GM23248 (cell line): ENCODE measurements at regions not wholly inside any gene's neighbourhood (a gene's known extent, or its start where the extent isn't known, plus 50 kb on each side); places are given as distances from the start of the nearest gene placed in this dataset.

Source experiments
- DNase-seq: peaks from one replicate; pipeline ENCODE4 v3.0.0-alpha.2; 2015
- H2AFZ ChIP-seq: fragments of 200-600 bp; sonication (generic); 2 replicates; pipeline ENCODE4 v1.6.1; 2016; ENCODE audit warnings: antibody characterized with exemption
- H3F3A ChIP-seq: fragments of 200-600 bp; sonication (generic); 2 replicates; pipeline ENCODE4 v1.6.1; 2016; ENCODE audit warnings: mild to moderate bottlenecking, antibody characterized with exemption, mixed run types; ENCODE audit not compliant: insufficient read depth
- H3K27ac ChIP-seq: fragments of 200-600 bp; sonication (generic); 2 replicates; pipeline ENCODE4 v1.5.1; 2016; ENCODE audit warnings: mild to moderate bottlenecking
- H3K27me3 ChIP-seq: fragments of 200-600 bp; sonication (generic); replicated peaks from 2 replicates; pipeline ENCODE4 v1.6.1; 2016; ENCODE audit warnings: mild to moderate bottlenecking; ENCODE audit not compliant: insufficient read depth
- H3K36me3 ChIP-seq: fragments of 200-600 bp; sonication (generic); 2 replicates; pipeline ENCODE4 v1.6.1; 2016; ENCODE audit warnings: low read depth, mild to moderate bottlenecking
- H3K4me1 ChIP-seq: fragments of 200-600 bp; sonication (generic); 2 replicates; pipeline ENCODE4 v1.6.1; 2016; ENCODE audit warnings: mild to moderate bottlenecking; ENCODE audit not compliant: insufficient read depth
- H3K4me2 ChIP-seq: fragments of 200-600 bp; sonication (generic); one replicate; pipeline ENCODE4 v1.6.1; 2016; ENCODE audit warnings: mild to moderate bottlenecking; ENCODE audit not compliant: unreplicated experiment
- H3K4me3 ChIP-seq: fragments of 200-600 bp; sonication (generic); 2 replicates; pipeline ENCODE4 v1.5.1; 2016; ENCODE audit warnings: mild to moderate bottlenecking
- H3K79me2 ChIP-seq: fragments of 200-600 bp; sonication (generic); 2 replicates; pipeline ENCODE4 v1.6.1; 2016; ENCODE audit warnings: mild to moderate bottlenecking; ENCODE audit not compliant: insufficient read depth
- H3K9ac ChIP-seq: fragments of 200-600 bp; sonication (generic); 2 replicates; pipeline ENCODE4 v1.6.1; 2016; ENCODE audit warnings: mild to moderate bottlenecking
- H3K9me2 ChIP-seq: fragments of 200-600 bp; sonication (generic); 2 replicates; pipeline ENCODE4 v1.6.1; 2016; ENCODE audit warnings: mixed run types, mild to moderate bottlenecking, moderate library complexity; ENCODE audit not compliant: insufficient read depth
- H3K9me3 ChIP-seq: fragments of 200-600 bp; sonication (generic); one replicate; pipeline ENCODE4 v1.6.1; 2017; ENCODE audit warnings: low read depth
- H4K20me1 ChIP-seq: fragments of 200-600 bp; sonication (generic); 2 replicates; pipeline ENCODE4 v1.6.0; 2016; ENCODE audit not compliant: insufficient read depth
- EZH2 ChIP-seq: fragments of 200-600 bp; sonication (generic); IDR thresholded peaks from 2 replicates; pipeline ENCODE4 v1.6.1; 2018; ENCODE audit warnings: antibody characterized with exemption, mild to moderate bottlenecking; ENCODE audit not compliant: insufficient read depth, poor library complexity, severe bottlenecking
- EZH2phosphoT487 ChIP-seq: fragments of 200-600 bp; sonication (generic); IDR thresholded peaks from 2 replicates; pipeline ENCODE4 v1.6.1; 2018; ENCODE audit warnings: antibody characterized with exemption, moderate library complexity, mild to moderate bottlenecking, low read depth; ENCODE audit not compliant: insufficient read depth
- WGBS, 2 experiments: methylation state at CpG; one replicate each; pipeline ENCODE4 v1.1.6; 2015 to 2017; ENCODE audit warnings: low lambda C conversion rate in 2 of 2, low coverage in 1 of 2; ENCODE audit errors: missing lambda C conversion rate in 2 of 2; 5-methylcytosine and 5-hydroxymethylcytosine counted together
- in situ Hi-C: fragments of 300-500 bp; cut with MboI; formaldehyde crosslinking; loops from 2 replicates; pipeline ENCODE4 v1.15.0; 2020

- DNase-seq: no peak
- Histone ChIP-seq H3K4me3 (no peak overlapping the region), H3K9me2 (no peaks in the 10 kb centered on the region), H3K4me1 (no peaks in the 10 kb centered on the region), H3K9me3 (no peaks in the 10 kb centered on the region), H3F3A (no peaks in the 10 kb centered on the region), H3K27ac (no peak overlapping the region), H3K4me2 (no peak overlapping the region), H3K9ac (no peak overlapping the region), H3K36me3 (no peaks in the 10 kb centered on the region), H4K20me1 (no peaks in the 10 kb centered on the region), H3K27me3 (no peaks in the 10 kb centered on the region), H2AFZ (no peak overlapping the region), H3K79me2 (no peaks in the 10 kb centered on the region)
- TF ChIP-seq EZH2phosphoT487 (no peak), EZH2 (no peak)
- in situ Hi-C loops: no loop called here
- 23 to 44% methylated on average over 1 of the region's 1 CpG for WGBS, 2 experiments
Observed at GRCh38 chr17:53680745-53681144, 142.0 kb upstream of the KIF2B start.

- TF ChIP-seq EZH2phosphoT487 (no peak), EZH2 (no peak)
- in situ Hi-C loops: no loop called here
Observed at GRCh38 chr17:53668854-53669253, 153.9 kb upstream of the KIF2B start.

GRCh38 chr17:53662608-53663007 is 160.1 kb upstream of the KIF2B start:
- no peaks in the 10 kb centered on the region for H3F3A ChIP-seq

More at GRCh38 chr17:53668854-53669253, 153.9 kb upstream of the KIF2B start:
- Histone ChIP-seq H4K20me1 (no peaks in the 10 kb centered on the region), H3K4me3 (no peak overlapping the region), H3K9ac (no peak overlapping the region), H3K79me2 (no peaks in the 10 kb centered on the region), H3K4me1 (no peaks in the 10 kb centered on the region), H3K4me2 (no peak overlapping the region), H3K9me2 (no peaks in the 10 kb centered on the region), H3K36me3 (no peaks in the 10 kb centered on the region), H3K27me3 (no peaks in the 10 kb centered on the region), H3K27ac (no peak overlapping the region), H3F3A (no peaks in the 10 kb centered on the region), H3K9me3 (no peaks in the 10 kb centered on the region), H2AFZ (no peak overlapping the region)
- 0 to 8% methylated on average over 1 of the region's 1 CpG for WGBS, 2 experiments
- DNase-seq: no peak

GRCh38 chr17:53659181-53659580 is 163.5 kb upstream of the KIF2B start:
- H3K4me1 ChIP-seq: no peaks in the 10 kb centered on the region
- H3K27me3 ChIP-seq: no peaks in the 10 kb centered on the region
- H3F3A ChIP-seq: no peaks in the 10 kb centered on the region
- no peak overlapping the region for H3K4me3 ChIP-seq
- WGBS, 2 experiments: 14 to 15% methylated on average over 1 of the region's 1 CpG
- no peaks in the 10 kb centered on the region for H3K79me2 ChIP-seq
- H3K9me3 ChIP-seq: no peaks in the 10 kb centered on the region
- H3K4me2 ChIP-seq: no peak overlapping the region
- no peaks in the 10 kb centered on the region for H3K36me3 ChIP-seq
- no peak overlapping the region for H2AFZ ChIP-seq
- H3K27ac ChIP-seq: no peak overlapping the region
- H3K9ac ChIP-seq: no peak overlapping the region
- TF ChIP-seq EZH2phosphoT487 (no peak), EZH2 (no peak)
- no peak for DNase-seq
- H3K9me2 ChIP-seq: no peaks in the 10 kb centered on the region
- in situ Hi-C loops: no loop called here
- no peaks in the 10 kb centered on the region for H4K20me1 ChIP-seq

More at GRCh38 chr17:53662608-53663007, 160.1 kb upstream of the KIF2B start:
- H3K9ac ChIP-seq: no peak overlapping the region
- H3K4me3 ChIP-seq: no peak overlapping the region
- H3K9me3 ChIP-seq: no peaks in the 10 kb centered on the region
- no peak overlapping the region for H2AFZ ChIP-seq
- no peak for DNase-seq
- in situ Hi-C loops: no loop called here
- 0% methylated on average over 1 of the region's 1 CpG for WGBS, 2 experiments
- no peak overlapping the region for H3K27ac ChIP-seq
- H3K4me2 ChIP-seq: no peak overlapping the region
- no peaks in the 10 kb centered on the region for H3K36me3 ChIP-seq
- TF ChIP-seq EZH2: no peak
- TF ChIP-seq EZH2phosphoT487: no peak
- no peaks in the 10 kb centered on the region for H3K27me3 ChIP-seq
- no peaks in the 10 kb centered on the region for H3K4me1 ChIP-seq
- H3K9me2 ChIP-seq: no peaks in the 10 kb centered on the region
- H4K20me1 ChIP-seq: no peaks in the 10 kb centered on the region
- no peaks in the 10 kb centered on the region for H3K79me2 ChIP-seq

- peak; percentile 32 for DNase-seq
- 31 to 38% methylated on average over 1 of the region's 1 CpG for WGBS, 2 experiments
- no peak overlapping the region for H3K4me2 ChIP-seq
- no peak overlapping the region for H2AFZ ChIP-seq
- no peaks in the 10 kb centered on the region for H3K4me1 ChIP-seq
- no peak overlapping the region for H3K4me3 ChIP-seq
- in situ Hi-C loops: no loop called here
- H3K27me3 ChIP-seq: no peaks in the 10 kb centered on the region
- no peaks in the 10 kb centered on the region for H3K36me3 ChIP-seq
- TF ChIP-seq EZH2: no peak
- TF ChIP-seq EZH2phosphoT487: no peak
- H4K20me1 ChIP-seq: no peaks in the 10 kb centered on the region
- no peaks in the 10 kb centered on the region for H3K79me2 ChIP-seq
- H3F3A ChIP-seq: no peaks in the 10 kb centered on the region
- H3K27ac ChIP-seq: no peak overlapping the region
- no peaks in the 10 kb centered on the region for H3K9me3 ChIP-seq
- no peaks in the 10 kb centered on the region for H3K9me2 ChIP-seq
- no peak overlapping the region for H3K9ac ChIP-seq
Observed at GRCh38 chr17:53655591-53655990, 167.1 kb upstream of the KIF2B start.
